GM19455 (cell line): ENCODE measurements at regions not wholly inside any gene's neighbourhood (a gene's known extent, or its start where the extent isn't known, plus 50 kb on each side); places are given as distances from the start of the nearest gene placed in this dataset.
"Not testable (repeated sequence)": the region's sequence is repeated elsewhere in the genome, so short reads cannot be mapped to it uniquely, and the experiment has no call there.

Experiments
- ATAC-seq: cut with Tn5 transposase; IDR thresholded peaks from one replicate; pipeline ENCODE4 v1.9.1; 2021; ENCODE audit not compliant: unreplicated experiment

DNA sequence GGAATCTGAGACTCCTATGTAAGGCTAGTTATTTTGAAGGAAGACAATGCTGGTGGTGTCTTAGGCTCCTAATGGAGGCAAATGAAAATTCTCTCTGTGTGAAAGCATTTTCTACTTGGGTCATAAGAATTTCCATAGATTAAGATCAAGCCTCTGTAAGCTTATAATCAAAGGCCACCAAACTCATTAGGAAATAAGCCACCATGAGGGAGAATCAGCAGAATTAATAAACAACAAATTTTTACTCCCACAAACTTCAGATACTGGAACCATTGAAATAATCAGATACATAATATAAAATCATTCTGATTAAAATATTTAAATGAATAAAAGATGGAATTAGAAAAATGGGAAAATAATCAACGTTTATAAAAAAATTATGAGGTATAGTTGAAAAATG, 178.7 kb downstream of the NPIPA8 start:
- not testable (repeated sequence) for ATAC-seq

- ATAC-seq: not testable (repeated sequence)
These were observed 183.7 kb downstream of the NPIPA8 start for GRCh38 chr16:18152832-18153231.

DNA sequence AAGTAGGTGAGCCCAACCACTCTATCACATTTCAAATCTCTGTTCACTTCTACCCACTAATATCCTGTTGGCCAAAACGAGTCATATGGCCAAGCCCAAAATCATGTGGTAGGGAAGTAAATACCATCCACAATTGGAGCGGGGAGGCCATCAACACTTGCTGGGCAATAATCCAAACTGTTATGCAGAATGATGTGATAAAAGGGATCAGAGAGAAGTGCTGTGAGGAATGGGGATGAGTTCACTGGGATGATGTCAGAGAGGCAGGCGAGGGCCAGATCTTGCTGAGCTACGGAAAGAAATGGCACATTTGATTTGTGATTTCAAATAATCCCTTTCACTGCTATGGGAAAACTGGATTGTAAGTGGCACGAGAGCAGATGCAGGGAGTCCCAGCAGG, 188.4 kb downstream of the NPIPA8 start:
- not testable (repeated sequence) for ATAC-seq

DNA sequence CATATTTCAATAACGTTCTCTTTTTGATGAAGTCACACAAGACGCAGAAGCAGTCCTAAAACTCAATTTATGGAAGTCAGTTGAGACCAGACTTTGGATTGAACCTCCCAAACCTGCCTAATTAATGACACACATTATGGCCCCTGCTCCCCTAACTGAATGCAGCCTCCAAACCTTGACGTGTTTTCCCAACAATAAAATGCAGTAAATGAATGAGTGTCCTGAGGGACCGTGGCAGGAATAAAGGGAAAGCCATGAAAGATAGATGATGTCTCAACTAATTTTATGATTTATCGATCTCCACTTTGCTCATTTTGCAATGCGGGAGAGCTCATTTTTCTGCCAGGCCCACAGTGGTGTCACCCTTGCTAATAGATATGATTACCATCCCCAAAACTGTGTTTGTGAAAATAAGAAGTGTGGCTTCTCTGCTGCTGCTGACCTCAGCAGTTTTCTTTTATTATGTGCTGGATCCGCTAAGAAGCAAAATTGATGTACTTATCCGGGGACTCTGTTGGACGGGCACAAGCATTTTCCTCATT, 189.9 kb downstream of the NPIPA8 start:
- ATAC-seq: not testable (repeated sequence)

GRCh38 chr16:18142066-18142465, 194.5 kb downstream of the NPIPA8 start:
- ATAC-seq: not testable (repeated sequence)

DNA sequence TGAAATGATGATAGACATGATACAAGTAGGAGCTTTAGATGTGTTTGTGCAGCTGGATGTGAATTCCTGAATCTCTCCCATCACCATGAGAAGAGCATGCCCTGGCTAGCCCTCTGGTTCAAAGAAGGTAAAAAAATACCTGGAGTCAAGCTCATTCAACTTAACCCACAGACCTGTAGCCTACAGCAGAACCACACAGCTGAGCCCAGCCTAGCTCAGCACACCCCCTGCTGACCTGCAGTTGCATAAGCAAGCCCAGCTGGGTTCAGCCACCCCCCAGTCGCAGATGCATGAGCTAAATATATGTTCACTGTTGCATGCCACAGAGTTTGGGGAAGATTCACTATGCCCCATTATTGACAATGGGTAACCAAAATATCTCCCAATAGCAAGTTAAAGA, 200.2 kb downstream of the NPIPA8 start:
- ATAC-seq: not testable (repeated sequence)

- ATAC-seq: not testable (repeated sequence)
These were observed 201.5 kb downstream of the NPIPA8 start for GRCh38 chr16:18135024-18135423.

DNA sequence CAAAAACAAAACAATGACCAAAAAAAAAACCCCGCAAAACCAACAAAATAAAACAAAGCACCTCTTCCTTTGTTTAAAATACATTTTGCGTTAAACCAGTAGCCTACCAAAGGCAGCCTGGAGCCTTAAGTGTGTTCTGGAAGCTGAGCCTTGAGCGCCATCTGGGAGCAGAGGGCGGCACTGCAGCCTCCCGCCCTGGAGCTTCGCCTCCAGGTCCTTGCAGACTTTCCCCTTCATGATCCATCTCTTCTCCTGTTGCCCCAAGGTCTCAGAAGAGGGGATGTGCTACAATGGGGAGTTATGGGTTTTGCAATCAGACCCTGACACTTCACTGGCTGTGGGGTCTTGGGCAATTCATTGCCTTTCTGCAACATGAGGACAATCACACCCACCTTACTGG, 204.9 kb downstream of the NPIPA8 start:
- ATAC-seq: not testable (repeated sequence)

- not testable (repeated sequence) for ATAC-seq
These were observed 205.9 kb downstream of the NPIPA8 start for GRCh38 chr16:18130478-18131120.

DNA sequence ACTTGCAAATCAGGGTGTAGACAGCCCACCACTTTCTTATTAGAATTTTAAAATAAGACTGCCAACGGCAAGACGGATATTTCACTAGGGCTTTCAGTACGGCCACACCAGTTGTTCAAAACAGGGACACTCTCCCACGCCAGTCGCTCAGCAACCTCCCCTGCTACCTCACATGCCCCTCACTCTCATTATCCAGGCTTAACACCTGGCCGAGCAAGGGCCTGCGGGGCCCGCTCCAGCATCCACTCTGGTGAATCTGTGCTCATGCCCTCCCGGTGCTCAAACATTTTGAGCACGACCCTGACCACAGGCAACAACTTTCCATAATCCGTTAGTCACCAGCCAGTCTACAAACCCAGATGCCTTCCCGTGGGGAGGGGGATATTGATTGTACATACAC, 209.5 kb downstream of the NPIPA8 start:
- not testable (repeated sequence) for ATAC-seq

GRCh38 chr16:18119092-18119491, 217.4 kb downstream of the NPIPA8 start:
- not testable (repeated sequence) for ATAC-seq

- ATAC-seq: not testable (repeated sequence)
These were observed 217.9 kb downstream of the NPIPA8 start for GRCh38 chr16:18118684-18119083.

- ATAC-seq: not testable (repeated sequence)
These were observed 218.5 kb downstream of the NPIPA8 start for GRCh38 chr16:18118071-18118470.

DNA sequence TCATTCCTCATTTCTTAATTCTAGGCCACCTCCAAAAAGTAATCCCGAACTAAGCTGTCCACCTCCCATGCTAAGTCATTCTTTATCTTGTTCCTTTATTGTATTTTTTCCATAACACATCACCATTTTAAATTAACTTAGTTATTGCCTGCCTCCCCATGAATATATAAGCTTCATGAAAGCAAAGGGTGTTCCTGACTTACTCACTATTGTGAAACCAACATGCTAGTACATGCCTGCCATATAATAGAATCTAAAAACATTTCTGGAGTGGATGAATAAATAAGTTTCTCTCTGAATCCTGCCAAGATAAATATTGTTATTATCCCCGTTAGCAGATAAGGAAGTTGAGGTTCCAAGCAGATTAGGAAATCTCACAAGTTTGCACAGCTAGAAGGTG, 232.1 kb downstream of the NPIPA8 start:
- ATAC-seq: not testable (repeated sequence)

- ATAC-seq: not testable (repeated sequence)
These were observed 235.5 kb downstream of the NPIPA8 start for GRCh38 chr16:18101077-18101476.

GRCh38 chr16:18092605-18093004, 243.9 kb downstream of the NPIPA8 start:
- not testable (repeated sequence) for ATAC-seq

DNA sequence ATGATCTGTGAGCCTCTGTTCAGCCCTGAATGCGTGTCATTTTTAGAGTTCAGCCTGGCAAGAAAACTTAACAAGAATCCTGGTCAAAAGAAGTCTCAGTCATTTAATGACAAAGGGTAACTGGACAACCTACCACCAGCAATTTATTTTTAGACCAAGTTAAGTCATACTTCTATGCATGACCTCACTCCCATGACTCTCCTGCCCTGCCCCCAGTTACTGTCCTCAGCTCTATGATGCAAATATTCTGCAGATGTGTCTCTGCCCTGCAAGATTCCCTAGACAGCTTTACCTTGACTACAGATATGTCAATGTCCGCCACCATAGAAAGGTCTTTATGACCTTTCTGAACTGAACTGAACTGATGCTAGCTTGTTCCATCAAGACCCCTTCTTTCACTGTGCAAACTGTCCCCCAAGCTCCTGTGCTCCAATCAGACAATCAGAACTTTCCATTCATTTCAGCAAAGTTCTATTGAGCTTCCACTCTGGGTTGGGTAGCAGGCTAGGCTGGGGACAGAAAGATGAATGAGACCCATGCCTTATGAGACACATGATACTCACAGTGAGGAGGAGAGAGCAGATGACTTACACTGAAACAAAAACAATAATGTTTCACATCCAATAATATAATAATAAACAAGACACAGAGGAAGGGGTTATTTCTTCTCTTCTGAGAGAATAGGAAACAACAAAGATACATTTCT, 255.7 kb downstream of the NPIPA8 start:
- not testable (repeated sequence) for ATAC-seq

- not testable (repeated sequence) for ATAC-seq
These were observed 258.6 kb downstream of the NPIPA8 start for GRCh38 chr16:18077910-18078309.

GRCh38 chr16:18072161-18072560, 264.4 kb downstream of the NPIPA8 start:
- no peak for ATAC-seq

DNA sequence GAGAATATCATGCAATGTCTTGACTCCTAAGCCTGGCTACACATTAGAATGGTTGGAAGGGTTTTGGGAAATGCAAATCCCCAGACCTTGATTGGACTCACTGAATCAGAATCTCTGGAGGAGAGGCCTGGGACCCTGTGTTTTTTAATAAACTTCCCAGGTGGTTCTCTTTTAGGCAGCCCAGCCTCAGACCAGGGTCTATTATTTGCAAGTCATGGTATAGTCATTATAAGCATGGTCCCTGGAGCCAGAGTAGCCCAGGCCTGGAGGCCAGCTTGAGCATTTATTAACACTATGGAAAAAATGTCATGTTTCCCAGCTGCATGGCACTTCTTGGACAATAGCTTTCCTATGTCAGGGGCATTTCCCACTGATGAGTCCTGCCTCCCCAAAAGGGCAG, 266.9 kb downstream of the NPIPA8 start:
- no peak for ATAC-seq

DNA sequence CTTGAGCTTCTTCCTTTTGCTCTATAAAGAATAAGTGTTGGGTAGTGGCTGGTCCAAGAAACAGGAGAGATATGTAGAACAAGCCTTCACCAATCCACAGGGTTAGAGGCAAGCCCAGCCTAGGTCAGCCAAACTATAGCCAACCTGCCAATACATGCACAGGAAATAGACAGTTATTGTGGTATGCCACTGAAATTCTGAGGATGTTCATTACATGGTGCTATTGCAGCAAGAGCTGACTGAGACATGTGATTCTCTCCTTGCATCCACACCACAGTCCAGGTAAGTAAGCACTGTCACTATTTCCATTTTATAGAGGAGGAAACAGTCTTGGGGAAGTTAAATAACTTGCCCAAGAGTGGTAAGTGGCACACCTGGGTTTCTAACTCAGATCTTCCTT, 268.1 kb downstream of the NPIPA8 start:
- no peak for ATAC-seq

- no peak for ATAC-seq
These were observed 273.8 kb downstream of the NPIPA8 start for GRCh38 chr16:18062713-18063112.
